Parathyroid adenoma (tissue), 2 donors: ENCODE measurements at regions not wholly inside any gene's neighbourhood (a gene's known extent, or its start where the extent isn't known, plus 50 kb on each side); places are given as distances from the start of the nearest gene placed in this dataset.

Source experiments
- H2AFZ ChIP-seq: fragments of 300-600 bp; sonication (generic); one replicate; pipeline ENCODE4 v1.7.0; 2017; ENCODE audit warnings: antibody characterized with exemption, mild to moderate bottlenecking
- H3K27ac ChIP-seq: fragments of 300-600 bp; sonication (generic); one replicate; pipeline ENCODE4 v1.7.0; 2017
- H3K27me3 ChIP-seq: fragments of 300-600 bp; sonication (generic); one replicate; pipeline ENCODE4 v1.7.0; 2017; ENCODE audit warnings: low read length; ENCODE audit not compliant: control insufficient read depth, insufficient read depth
- H3K36me3 ChIP-seq: fragments of 300-600 bp; sonication (generic); one replicate; pipeline ENCODE4 v1.7.0; 2017; ENCODE audit warnings: low read length; ENCODE audit not compliant: control insufficient read depth, insufficient read depth
- H3K4me1 ChIP-seq: fragments of 300-600 bp; sonication (generic); one replicate; pipeline ENCODE4 v1.7.0; 2017; ENCODE audit warnings: control low read depth
- H3K4me2 ChIP-seq: fragments of 300-600 bp; sonication (generic); one replicate; pipeline ENCODE4 v1.7.0; 2017; ENCODE audit warnings: low read length
- H3K4me3 ChIP-seq: fragments of 300-600 bp; sonication (generic); one replicate; pipeline ENCODE4 v1.7.0; 2017; ENCODE audit warnings: low read depth, low read length
- H3K79me2 ChIP-seq: fragments of 300-600 bp; sonication (generic); one replicate; pipeline ENCODE4 v1.7.0; 2017; ENCODE audit warnings: control low read depth
- H3K9ac ChIP-seq: fragments of 300-600 bp; sonication (generic); one replicate; pipeline ENCODE4 v1.7.0; 2017; ENCODE audit warnings: mild to moderate bottlenecking
- H3K9me3 ChIP-seq: fragments of 300-600 bp; sonication (generic); one replicate; pipeline ENCODE4 v1.7.0; 2017; ENCODE audit warnings: low read length; ENCODE audit not compliant: control insufficient read depth
- CTCF ChIP-seq: fragments of 300-600 bp; sonication (generic); IDR thresholded peaks from one replicate; pipeline ENCODE4 v1.7.0; 2017; ENCODE audit warnings: antibody characterized with exemption, mild to moderate bottlenecking
- donor health status: primary hyperparathyroidism.

GRCh38 chr6:126937426-126937825, 181.0 kb upstream of the RSPO3 start:
- Histone ChIP-seq H3K4me1 (no peaks in the 10 kb centered on the region), H3K9ac (no peak overlapping the region), H3K27me3 (no peaks in the 10 kb centered on the region), H3K4me3 (no peak overlapping the region), H3K36me3 (no peaks in the 10 kb centered on the region), H3K27ac (no peak overlapping the region), H3K4me2 (no peak overlapping the region), H3K79me2 (no peaks in the 10 kb centered on the region), H2AFZ (no peak overlapping the region), H3K9me3 (no peaks in the 10 kb centered on the region)
- no peak for TF ChIP-seq CTCF

- Histone ChIP-seq H3K4me2 (no peak overlapping the region), H3K27ac (no peak overlapping the region), H3K36me3 (no peaks in the 10 kb centered on the region), H3K4me3 (no peak overlapping the region), H3K79me2 (no peaks in the 10 kb centered on the region), H3K9ac (no peak overlapping the region), H2AFZ (no peak overlapping the region), H3K9me3 (no peaks in the 10 kb centered on the region), H3K4me1 (no peaks in the 10 kb centered on the region), H3K27me3 (no peaks in the 10 kb centered on the region)
- TF ChIP-seq CTCF = no peak
These were observed 178.7 kb upstream of the RSPO3 start for GRCh38 chr6:126939784-126940183.

- no peaks in the 10 kb centered on the region for H3K36me3 ChIP-seq
- no peaks in the 10 kb centered on the region for H3K79me2 ChIP-seq
- no peak overlapping the region for H3K9ac ChIP-seq
- no peak overlapping the region for H3K4me2 ChIP-seq
- no peak overlapping the region for H3K27ac ChIP-seq
- no peaks in the 10 kb centered on the region for H3K9me3 ChIP-seq
- H3K27me3 ChIP-seq = no peaks in the 10 kb centered on the region
- no peak overlapping the region for H2AFZ ChIP-seq
- H3K4me1 ChIP-seq = no peaks in the 10 kb centered on the region
- no peak overlapping the region for H3K4me3 ChIP-seq
- no peak for TF ChIP-seq CTCF
These were observed 176.7 kb upstream of the RSPO3 start for GRCh38 chr6:126941751-126942150.

- no peak overlapping the region for H3K9ac ChIP-seq
- H3K27ac ChIP-seq = no peak overlapping the region
These were observed 174.0 kb upstream of the RSPO3 start for GRCh38 chr6:126944512-126944911.

More at GRCh38 chr6:126944512-126944911, 174.0 kb upstream of the RSPO3 start:
- Histone ChIP-seq H3K4me3 (no peak overlapping the region), H3K79me2 (no peaks in the 10 kb centered on the region), H2AFZ (no peak overlapping the region), H3K9me3 (peaks cover 2% of the 10 kb centered on the region), H3K4me2 (no peak overlapping the region), H3K36me3 (no peaks in the 10 kb centered on the region), H3K27me3 (no peaks in the 10 kb centered on the region), H3K4me1 (no peaks in the 10 kb centered on the region)
- TF ChIP-seq CTCF = no peak
